Activated T-cell treated with anti-CD3 and anti-CD28 coated beads, Interleukin-2, amount 50 U/mL, for 24 hours (primary cell): ENCODE measurements at regions not wholly inside any gene's neighbourhood (a gene's known extent, or its start where the extent isn't known, plus 50 kb on each side); places are given as distances from the start of the nearest gene placed in this dataset.
"Not testable (repeated sequence)": the region's sequence is repeated elsewhere in the genome, so short reads cannot be mapped to it uniquely, and the experiment has no call there.

Experiments used
- DNase-seq: peaks from one replicate; pipeline ENCODE4 v3.0.0-alpha.2; 2020
- H3K27ac Mint-ChIP-seq: 2 replicates; pipeline ENCODE4 v1.8.0; 2020; ENCODE audit warnings: mild to moderate bottlenecking, mixed read lengths
- H3K27me3 Mint-ChIP-seq: 2 replicates; pipeline ENCODE4 v1.8.0; 2020; ENCODE audit warnings: mixed read lengths
- H3K36me3 Mint-ChIP-seq: 2 replicates; pipeline ENCODE4 v1.8.0; 2020; ENCODE audit warnings: low read depth, mixed read lengths
- H3K4me1 Mint-ChIP-seq: 2 replicates; pipeline ENCODE4 v1.8.0; 2020; ENCODE audit warnings: low read depth, mixed read lengths
- H3K4me3 Mint-ChIP-seq: 2 replicates; pipeline ENCODE4 v1.8.0; 2020; ENCODE audit warnings: mild to moderate bottlenecking, moderate library complexity, mixed read lengths
- H3K9me3 Mint-ChIP-seq: 2 replicates; pipeline ENCODE4 v1.8.0; 2020; ENCODE audit warnings: mixed read lengths

- no peak for DNase-seq
Measured at GRCh38 chr3:115281697-115282675, 134.9 kb upstream of the ZBTB20 start.

GRCh38 chr3:115284980-115285379, 137.9 kb upstream of the ZBTB20 start:
- H3K27ac Mint-ChIP-seq, result no peak overlapping the region
- H3K4me3 Mint-ChIP-seq, result no peak overlapping the region
- no peaks in the 10 kb centered on the region for H3K27me3 Mint-ChIP-seq
- H3K9me3 Mint-ChIP-seq, result no peaks in the 10 kb centered on the region
- DNase-seq, result no peak
- H3K36me3 Mint-ChIP-seq, result no peaks in the 10 kb centered on the region
- H3K4me1 Mint-ChIP-seq, result peaks cover 3% of the 10 kb centered on the region

More at GRCh38 chr3:115281697-115282675, 134.9 kb upstream of the ZBTB20 start:
- H3K36me3 Mint-ChIP-seq, result no peaks in the 10 kb centered on the region
- H3K9me3 Mint-ChIP-seq, result no peaks in the 10 kb centered on the region
- peaks cover 3% of the 10 kb centered on the region for H3K4me1 Mint-ChIP-seq
- H3K27ac Mint-ChIP-seq, result no peak overlapping the region
- no peak overlapping the region for H3K4me3 Mint-ChIP-seq
- H3K27me3 Mint-ChIP-seq, result no peaks in the 10 kb centered on the region

- H3K4me1 Mint-ChIP-seq, result no peaks in the 10 kb centered on the region
- no peaks in the 10 kb centered on the region for H3K9me3 Mint-ChIP-seq
- no peaks in the 10 kb centered on the region for H3K36me3 Mint-ChIP-seq
- no peak for DNase-seq
- H3K27ac Mint-ChIP-seq, result no peak overlapping the region
- no peak overlapping the region for H3K4me3 Mint-ChIP-seq
- H3K27me3 Mint-ChIP-seq, result no peaks in the 10 kb centered on the region
Measured at GRCh38 chr3:115286529-115287197, 139.6 kb upstream of the ZBTB20 start.

- H3K9me3 Mint-ChIP-seq, result no peaks in the 10 kb centered on the region
- no peaks in the 10 kb centered on the region for H3K36me3 Mint-ChIP-seq
- DNase-seq, result no peak
- H3K27ac Mint-ChIP-seq, result no peak overlapping the region
- no peaks in the 10 kb centered on the region for H3K4me1 Mint-ChIP-seq
- H3K27me3 Mint-ChIP-seq, result no peaks in the 10 kb centered on the region
- no peak overlapping the region for H3K4me3 Mint-ChIP-seq
Measured at GRCh38 chr3:115287198-115287597, 140.1 kb upstream of the ZBTB20 start.

GRCh38 chr3:115292131-115292530, 145.0 kb upstream of the ZBTB20 start:
- Mint-ChIP-seq H3K27ac (no peak overlapping the region), H3K9me3 (no peaks in the 10 kb centered on the region), H3K27me3 (no peaks in the 10 kb centered on the region), H3K36me3 (no peaks in the 10 kb centered on the region), H3K4me3 (no peak overlapping the region), H3K4me1 (no peaks in the 10 kb centered on the region)
- no peak for DNase-seq

- no peak for DNase-seq
- H3K9me3 Mint-ChIP-seq, result no peaks in the 10 kb centered on the region
- no peaks in the 10 kb centered on the region for H3K36me3 Mint-ChIP-seq
- no peaks in the 10 kb centered on the region for H3K27me3 Mint-ChIP-seq
- no peak overlapping the region for H3K27ac Mint-ChIP-seq
- no peak overlapping the region for H3K4me3 Mint-ChIP-seq
- no peaks in the 10 kb centered on the region for H3K4me1 Mint-ChIP-seq
Measured at GRCh38 chr3:115292677-115293165, 145.6 kb upstream of the ZBTB20 start.

GRCh38 chr3:115293321-115293720, 146.2 kb upstream of the ZBTB20 start:
- Mint-ChIP-seq H3K4me3 (no peak overlapping the region), H3K27ac (no peak overlapping the region), H3K27me3 (no peaks in the 10 kb centered on the region), H3K9me3 (no peaks in the 10 kb centered on the region), H3K36me3 (no peaks in the 10 kb centered on the region), H3K4me1 (no peaks in the 10 kb centered on the region)
- DNase-seq, result no peak

GRCh38 chr3:115301364-115301860, 154.3 kb upstream of the ZBTB20 start:
- H3K4me3 Mint-ChIP-seq, result no peak overlapping the region
- no peaks in the 10 kb centered on the region for H3K36me3 Mint-ChIP-seq
- peaks cover 3% of the 10 kb centered on the region for H3K9me3 Mint-ChIP-seq
- no peaks in the 10 kb centered on the region for H3K27me3 Mint-ChIP-seq
- no peak for DNase-seq
- H3K27ac Mint-ChIP-seq, result no peak overlapping the region
- no peaks in the 10 kb centered on the region for H3K4me1 Mint-ChIP-seq

- not testable (repeated sequence) for DNase-seq, H3K4me1 Mint-ChIP-seq, H3K4me3 Mint-ChIP-seq, H3K27me3 Mint-ChIP-seq, H3K9me3 Mint-ChIP-seq, H3K36me3 Mint-ChIP-seq, H3K27ac Mint-ChIP-seq
Measured at GRCh38 chr3:115317953-115318352, 170.9 kb upstream of the ZBTB20 start.

- Mint-ChIP-seq H3K9me3 (no peaks in the 10 kb centered on the region), H3K27me3 (no peaks in the 10 kb centered on the region), H3K4me3 (no peak overlapping the region), H3K4me1 (no peaks in the 10 kb centered on the region), H3K27ac (no peak overlapping the region), H3K36me3 (no peaks in the 10 kb centered on the region)
- DNase-seq, result no peak
Measured at GRCh38 chr3:115321400-115321805, 174.3 kb upstream of the ZBTB20 start.

GRCh38 chr3:115322901-115323300, 175.8 kb upstream of the ZBTB20 start:
- no peaks in the 10 kb centered on the region for H3K27me3 Mint-ChIP-seq
- no peaks in the 10 kb centered on the region for H3K4me1 Mint-ChIP-seq
- H3K4me3 Mint-ChIP-seq, result no peak overlapping the region
- no peak overlapping the region for H3K27ac Mint-ChIP-seq
- H3K36me3 Mint-ChIP-seq, result no peaks in the 10 kb centered on the region
- no peak for DNase-seq
- no peaks in the 10 kb centered on the region for H3K9me3 Mint-ChIP-seq

GRCh38 chr3:115323380-115323779, 176.3 kb upstream of the ZBTB20 start:
- no peak for DNase-seq
- H3K27ac Mint-ChIP-seq, result no peak overlapping the region
- no peaks in the 10 kb centered on the region for H3K4me1 Mint-ChIP-seq
- H3K9me3 Mint-ChIP-seq, result no peaks in the 10 kb centered on the region
- H3K27me3 Mint-ChIP-seq, result no peaks in the 10 kb centered on the region
- H3K4me3 Mint-ChIP-seq, result no peak overlapping the region
- H3K36me3 Mint-ChIP-seq, result no peaks in the 10 kb centered on the region

GRCh38 chr3:115324056-115324455, 177.0 kb upstream of the ZBTB20 start:
- Mint-ChIP-seq H3K4me1 (no peaks in the 10 kb centered on the region), H3K27me3 (no peaks in the 10 kb centered on the region), H3K27ac (no peak overlapping the region), H3K36me3 (no peaks in the 10 kb centered on the region), H3K9me3 (no peaks in the 10 kb centered on the region), H3K4me3 (no peak overlapping the region)
- DNase-seq, result no peak

GRCh38 chr3:115325539-115325938, 178.5 kb upstream of the ZBTB20 start:
- H3K9me3 Mint-ChIP-seq, result no peaks in the 10 kb centered on the region
- H3K27me3 Mint-ChIP-seq, result no peaks in the 10 kb centered on the region
- H3K36me3 Mint-ChIP-seq, result no peaks in the 10 kb centered on the region
- no peak for DNase-seq
- H3K4me1 Mint-ChIP-seq, result no peaks in the 10 kb centered on the region
- H3K27ac Mint-ChIP-seq, result no peak overlapping the region
- H3K4me3 Mint-ChIP-seq, result no peak overlapping the region

- Mint-ChIP-seq H3K36me3 (no peaks in the 10 kb centered on the region), H3K4me3 (no peak overlapping the region), H3K27me3 (no peaks in the 10 kb centered on the region), H3K9me3 (no peaks in the 10 kb centered on the region), H3K27ac (no peak overlapping the region), H3K4me1 (no peaks in the 10 kb centered on the region)
- no peak for DNase-seq
Measured at GRCh38 chr3:115330430-115330829, 183.3 kb upstream of the ZBTB20 start.
